ENCODE measurements at regions not wholly inside any gene's neighbourhood (a gene's known extent, or its start where the extent isn't known, plus 50 kb on each side); places are given as distances from the start of the nearest gene placed in this dataset.

DNA sequence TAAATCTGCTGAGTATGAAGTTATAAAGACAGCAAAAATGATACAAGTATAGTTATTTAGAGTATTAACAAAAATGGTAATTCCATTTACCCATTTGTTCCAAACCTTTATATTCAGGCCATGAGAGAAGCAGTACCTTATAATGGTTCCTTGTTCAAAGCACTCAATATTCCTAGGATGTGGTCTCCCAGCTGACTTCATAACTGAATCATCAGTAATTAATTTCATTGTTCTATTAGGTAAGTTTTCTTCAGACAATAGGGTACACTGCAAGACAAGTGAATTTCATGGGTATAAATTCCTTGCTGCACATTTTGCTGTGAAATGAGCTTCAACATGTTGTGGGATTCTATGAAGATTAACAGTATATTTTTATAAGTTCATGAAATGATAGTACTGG is 550.8 kb upstream of the ZEB2 start:
- no peak for DNase-seq

DNA sequence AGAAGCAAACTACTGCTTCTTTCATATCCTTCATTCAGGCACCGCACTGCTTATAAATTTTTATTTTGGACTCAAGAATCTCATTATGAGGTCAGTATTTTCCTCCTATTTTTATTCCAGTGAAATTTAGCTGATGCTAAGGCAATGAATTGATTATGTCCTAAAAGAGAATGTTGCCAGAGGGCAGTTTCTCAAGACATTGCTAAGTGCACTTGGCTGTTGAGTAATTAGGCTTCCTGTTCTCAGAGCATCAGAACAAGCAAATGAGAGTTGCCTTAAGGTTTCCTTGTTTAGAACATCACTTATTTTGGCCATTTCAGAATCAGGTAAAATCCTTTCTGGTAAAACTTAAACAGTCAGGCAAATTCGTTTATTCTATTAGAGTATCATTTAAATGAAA is 548.6 kb upstream of the ZEB2 start:
- DNase-seq: no peak

DNA sequence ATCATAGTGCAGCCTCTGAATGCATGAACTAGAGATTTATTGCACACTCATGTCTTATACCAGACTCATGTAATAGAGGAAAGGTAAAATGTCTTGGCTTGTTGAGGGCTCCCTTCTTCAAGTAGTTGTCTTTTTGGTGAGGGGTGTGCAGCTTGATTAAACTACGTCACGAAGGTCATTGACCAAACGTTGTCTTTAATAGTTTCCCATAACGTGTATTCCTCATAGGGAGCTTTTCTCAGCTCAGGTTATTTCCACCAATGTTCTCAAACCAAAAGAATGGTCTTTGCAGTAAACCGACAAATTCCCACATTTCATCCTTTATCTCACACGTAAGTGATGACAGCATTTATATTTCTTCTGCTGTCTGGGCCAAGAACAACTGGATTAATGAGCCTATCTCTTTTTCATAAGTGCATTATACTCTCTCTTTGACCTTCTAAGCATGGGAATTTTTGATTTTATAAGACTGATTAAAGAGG is 547.7 kb upstream of the ZEB2 start:
- DNase-seq: no peak

DNA sequence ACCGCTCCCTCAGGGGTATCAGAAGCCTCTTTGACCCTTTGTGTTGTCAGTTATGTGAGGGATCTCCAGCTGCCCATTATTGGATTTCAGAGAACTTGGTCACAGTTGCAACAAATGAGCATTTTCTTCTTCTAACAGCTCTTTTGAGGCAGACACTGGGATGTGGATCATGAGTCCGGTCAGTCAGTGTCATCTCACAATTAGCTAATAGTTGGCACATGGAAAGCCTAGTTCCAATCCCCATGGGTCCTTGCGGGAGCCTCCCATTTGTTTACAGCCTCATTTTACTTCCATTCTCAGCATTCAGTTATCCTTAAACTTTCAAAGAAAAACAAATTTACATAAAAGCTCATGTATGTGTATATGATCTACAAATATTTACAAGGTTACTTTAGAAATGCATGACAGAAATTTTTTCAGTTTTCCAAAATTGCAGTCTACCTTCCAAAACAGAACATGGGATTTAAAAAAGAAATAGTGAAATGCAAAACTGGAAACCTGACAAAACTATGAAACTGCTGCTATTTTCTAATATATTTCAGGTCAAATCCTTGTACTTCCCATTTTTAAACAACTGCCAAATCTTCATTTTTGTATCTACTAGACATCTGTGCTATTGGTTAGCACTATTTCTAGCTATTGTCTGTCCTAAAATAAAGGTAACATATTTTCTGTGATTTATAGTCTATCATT is 547.1 kb upstream of the ZEB2 start:
- no peak for DNase-seq

DNA sequence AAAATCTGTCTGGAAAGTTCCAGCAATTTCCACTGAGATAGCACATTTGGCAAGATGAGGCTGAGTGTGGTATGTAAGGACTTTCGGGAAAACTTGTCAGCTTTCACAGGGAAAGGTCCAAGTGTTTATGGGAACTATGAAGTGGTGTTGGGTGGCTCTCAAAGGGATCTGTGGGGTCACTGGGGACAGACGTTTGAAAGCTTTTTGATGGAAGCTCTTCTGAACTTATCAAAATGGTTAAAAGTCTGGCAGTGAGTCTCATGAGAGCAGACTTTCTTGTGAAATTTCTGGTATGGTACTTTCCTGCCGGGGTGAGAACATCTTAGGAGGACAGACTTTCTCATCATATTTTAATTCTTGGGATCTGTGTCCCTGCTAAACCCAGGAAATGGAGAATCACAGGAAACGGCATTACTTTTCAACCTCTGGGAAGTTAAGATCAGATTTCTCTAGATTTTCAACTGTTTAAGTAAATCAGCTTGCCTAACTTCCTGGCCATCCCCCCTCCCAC is 546.3 kb upstream of the ZEB2 start:
- DNase-seq: no peak

DNA sequence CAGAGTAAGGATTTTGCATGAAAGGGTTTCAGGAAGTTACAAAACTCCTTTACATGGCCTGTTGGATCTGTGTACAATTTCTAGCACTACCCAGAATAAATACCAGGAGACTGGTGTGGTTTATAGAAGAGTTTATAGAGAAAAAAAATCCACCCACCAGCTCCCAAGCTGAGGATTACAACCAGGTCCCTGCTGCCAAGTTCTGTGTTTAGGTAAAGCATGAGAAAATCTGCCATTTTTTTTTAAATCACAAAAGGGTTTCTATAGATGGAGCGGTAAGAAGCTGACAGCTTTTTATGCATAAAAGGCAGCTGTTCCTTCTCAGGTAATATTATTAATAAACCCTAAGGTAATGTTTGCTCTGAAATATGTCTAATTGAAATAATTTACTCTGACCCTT is 545.4 kb upstream of the ZEB2 start:
- no peak for DNase-seq

DNA sequence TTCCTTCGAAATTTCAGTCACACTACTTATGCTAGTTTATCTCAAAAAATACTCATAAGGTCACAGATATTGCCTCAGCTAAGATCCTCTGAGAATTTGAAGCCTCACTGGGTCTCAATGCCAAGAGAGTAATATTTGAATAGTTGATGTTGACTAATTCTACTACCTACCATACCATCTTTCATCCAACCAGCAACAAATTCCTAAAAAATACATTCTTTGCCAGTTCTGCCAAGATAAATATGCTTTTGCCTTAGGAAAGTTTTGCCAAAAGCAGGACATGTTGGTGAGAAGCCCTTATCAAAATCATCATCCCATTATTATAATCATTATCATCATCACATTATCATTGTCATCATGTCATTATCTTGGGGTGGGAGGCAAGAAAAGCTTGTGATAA is 544.6 kb upstream of the ZEB2 start:
- DNase-seq: no peak

DNA sequence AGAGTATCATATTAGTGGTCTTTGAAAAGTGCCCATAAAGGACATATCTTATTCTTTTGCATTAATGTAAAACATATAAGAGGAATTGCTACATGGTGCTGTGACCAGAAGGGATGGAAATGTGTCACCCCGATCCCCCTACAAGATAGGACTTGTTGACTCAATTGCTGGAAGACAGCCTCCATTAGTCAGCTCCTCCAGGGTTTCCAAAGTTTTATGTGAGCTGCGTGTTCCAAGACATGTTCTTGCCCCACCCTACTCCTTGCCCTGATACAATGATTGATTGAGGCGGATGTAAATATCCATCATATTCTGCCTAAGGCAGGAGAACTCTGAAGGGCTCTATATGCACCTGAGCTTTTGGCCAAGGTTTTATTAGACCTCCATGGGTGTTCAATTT is 541.0 kb upstream of the ZEB2 start:
- no peak for DNase-seq

DNA sequence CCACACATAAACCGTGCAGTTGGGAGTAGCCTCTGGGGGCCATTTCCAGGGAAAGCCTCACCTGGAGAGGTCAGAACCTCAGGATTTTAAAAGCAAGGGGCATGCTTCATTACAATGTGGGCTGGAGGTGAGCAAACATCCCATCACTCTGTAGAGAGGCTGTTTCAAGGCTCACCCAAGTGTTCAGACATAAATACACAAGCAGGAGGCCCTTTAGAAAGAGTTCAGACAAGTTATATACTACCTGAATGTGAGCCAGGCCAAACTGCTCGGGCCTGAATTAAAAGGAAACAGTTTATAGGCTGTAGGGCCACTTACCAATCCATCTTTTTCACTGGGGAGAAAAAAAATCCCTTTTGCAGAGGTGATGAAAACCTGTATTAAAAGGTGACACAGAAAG is 540.0 kb upstream of the ZEB2 start:
- DNase-seq: no peak

DNA sequence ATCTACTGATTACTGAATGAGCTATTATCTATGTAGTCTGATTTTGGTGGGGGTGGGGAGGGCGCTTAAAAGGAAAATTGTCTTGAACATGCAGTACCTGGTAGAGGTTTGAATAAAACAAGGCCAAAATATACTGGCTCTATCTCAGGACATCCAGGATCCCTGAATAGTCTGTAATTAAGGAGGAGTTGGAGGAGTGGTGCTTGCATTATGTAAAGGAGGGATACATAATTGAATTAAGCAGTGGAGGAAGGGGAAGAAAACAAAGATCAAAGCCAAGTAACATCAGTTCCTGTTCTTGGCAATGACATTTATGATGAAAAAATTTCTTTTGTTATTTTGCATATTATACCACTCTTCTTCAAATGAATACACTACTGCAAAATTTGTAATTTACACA is 539.4 kb upstream of the ZEB2 start:
- no peak for DNase-seq

DNA sequence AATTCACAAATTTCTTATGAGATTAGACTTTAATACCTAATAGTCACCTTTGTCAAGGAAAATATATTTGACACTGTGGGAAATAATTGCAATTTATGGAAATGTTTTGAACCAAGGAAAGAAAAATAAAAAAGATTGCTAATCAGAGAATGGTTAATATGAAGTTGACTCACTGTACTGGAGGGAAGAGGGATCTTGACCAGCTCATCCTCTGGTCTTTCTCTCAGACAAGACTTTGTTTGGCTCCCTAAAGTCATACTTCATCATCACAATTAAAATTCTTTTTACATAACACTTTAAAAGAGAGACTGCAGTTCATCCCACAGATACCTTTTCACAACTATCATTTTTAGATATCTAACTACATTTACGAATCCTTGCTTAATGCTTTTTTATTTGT is 538.5 kb upstream of the ZEB2 start:
- no peak for DNase-seq

DNA sequence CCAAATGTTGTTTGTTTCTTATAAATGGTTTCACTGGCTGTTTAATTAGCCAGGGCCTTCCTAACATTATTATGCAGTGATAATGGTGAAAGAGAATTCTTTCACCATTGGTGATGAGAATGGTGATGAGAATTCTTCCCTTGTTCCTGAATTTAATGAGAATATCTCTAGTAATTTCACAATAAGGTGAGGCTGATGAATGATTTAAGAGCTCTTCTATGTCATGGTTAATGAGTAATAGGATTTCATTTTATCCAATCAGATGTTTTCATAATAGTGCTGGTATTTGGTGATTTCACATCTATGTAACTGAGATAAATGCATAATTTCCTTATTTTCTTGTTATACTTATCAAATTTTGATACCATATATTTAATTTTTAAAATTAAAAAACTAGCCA is 535.7 kb upstream of the ZEB2 start:
- no peak for DNase-seq

DNA sequence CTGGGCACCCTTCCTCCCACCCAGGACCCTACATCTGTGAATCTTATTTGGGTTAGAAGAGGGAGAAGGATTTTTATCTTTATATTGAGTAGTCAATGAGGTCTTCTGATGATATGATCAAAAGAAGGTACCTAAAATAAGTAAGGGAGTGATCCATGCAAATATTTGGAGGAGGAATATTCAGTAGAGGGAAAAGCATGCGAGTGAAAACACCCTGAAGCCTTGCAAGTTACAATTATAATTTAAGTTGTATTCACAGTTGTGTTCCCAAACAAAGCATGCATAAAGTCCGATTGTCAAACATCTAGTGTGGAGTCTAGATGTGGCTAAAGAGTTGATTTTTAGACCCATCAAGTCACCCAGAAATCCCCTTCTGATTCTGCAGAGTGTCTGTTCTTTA is 530.2 kb upstream of the ZEB2 start:
- no peak for DNase-seq

DNA sequence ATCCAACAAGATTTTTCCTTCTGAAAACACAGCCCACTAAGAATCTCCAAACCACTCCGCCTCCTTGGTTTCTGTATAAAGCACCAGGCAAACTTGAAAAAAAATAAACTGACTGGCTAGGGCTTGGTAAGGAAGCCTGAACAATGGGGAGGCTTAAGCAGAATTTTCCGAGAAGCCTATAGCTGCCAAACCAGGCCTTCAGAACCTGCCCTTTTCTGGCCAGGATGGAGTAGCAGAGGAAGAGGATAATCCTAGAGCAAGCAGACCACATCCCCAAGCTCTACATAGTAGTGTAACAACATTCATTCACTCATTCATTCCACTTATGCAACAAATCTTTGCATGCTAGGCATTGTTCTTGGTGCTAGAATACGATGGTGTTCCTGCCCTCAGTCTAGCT is 529.6 kb upstream of the ZEB2 start:
- no peak for DNase-seq

DNA sequence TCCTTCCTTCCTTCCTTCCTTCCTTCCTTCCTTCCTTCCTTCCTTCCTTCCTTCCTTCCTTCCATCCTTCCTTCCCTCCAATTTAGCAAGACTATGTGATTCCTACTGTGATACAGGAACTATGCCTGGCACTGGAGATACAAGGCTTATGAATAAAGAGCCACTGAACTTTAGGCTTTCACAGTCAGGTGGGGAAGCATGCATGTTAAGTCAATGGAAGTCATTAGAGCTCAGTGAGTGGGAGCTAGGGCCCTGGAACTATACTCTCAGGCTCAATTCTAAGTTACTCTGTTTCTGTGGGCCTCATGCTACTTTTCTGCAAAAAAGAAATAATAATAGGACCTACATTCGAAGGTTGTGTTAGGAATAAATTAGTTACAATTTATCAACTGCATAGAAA is 527.6 kb upstream of the ZEB2 start:
- no peak for DNase-seq

DNA sequence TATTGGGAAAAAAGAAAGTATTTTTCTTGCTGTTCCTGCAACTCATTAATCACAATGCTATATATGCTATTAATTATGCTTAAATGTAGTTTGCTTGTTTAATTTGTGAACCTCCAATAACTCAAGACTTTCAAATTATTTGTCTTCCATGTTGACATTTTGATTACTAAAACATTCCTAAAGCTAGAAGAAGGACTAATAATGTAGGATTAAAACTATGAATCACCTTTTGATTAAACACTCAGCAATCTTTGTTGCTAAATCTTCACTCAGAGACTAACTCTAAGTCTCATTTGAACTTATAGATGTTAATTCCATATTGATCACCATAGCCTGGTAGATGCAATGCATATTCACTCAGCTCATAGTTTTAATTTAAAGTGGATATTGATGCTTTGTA is 524.6 kb upstream of the ZEB2 start:
- no peak for DNase-seq

DNA sequence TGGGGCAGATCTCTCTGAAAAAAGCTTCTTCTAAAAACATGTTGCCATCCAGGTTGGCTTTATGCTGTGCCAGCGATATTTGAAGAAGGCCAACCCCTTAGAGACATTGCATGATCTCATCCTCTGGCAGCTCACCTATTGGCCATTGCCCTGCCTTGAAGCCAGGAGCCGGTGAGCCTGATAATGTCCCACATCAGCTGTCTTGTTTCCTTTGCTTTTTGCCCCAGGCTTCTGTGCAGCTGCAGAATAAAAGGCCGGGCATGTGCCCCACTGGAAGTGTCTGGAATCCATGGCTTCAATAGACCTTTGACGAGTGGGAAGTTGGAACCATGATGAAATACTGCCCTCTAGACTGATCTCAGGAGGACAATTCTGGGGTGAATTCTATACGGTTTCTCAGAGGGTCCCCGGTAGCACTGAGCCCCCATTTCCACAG is 523.5 kb upstream of the ZEB2 start:
- no peak for DNase-seq

DNA sequence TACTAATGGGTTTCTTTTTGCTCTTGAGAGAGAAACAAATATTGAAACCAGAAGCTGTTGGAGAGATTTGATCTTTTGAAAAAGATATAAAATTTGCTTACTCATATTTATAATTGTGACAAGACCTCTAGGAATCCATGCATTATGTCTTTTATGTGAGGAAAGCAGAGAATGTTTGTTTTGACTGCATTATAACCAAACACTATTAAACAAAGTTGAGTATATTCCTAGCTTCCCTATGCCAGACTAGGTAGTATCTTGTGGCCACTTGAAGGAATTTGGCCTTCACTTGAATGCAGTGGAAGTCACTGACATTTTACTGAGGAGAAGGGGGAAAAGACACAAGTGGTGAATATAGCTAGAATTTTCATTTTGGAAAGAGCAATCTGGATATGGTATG is 521.8 kb upstream of the ZEB2 start:
- DNase-seq: no peak

DNA sequence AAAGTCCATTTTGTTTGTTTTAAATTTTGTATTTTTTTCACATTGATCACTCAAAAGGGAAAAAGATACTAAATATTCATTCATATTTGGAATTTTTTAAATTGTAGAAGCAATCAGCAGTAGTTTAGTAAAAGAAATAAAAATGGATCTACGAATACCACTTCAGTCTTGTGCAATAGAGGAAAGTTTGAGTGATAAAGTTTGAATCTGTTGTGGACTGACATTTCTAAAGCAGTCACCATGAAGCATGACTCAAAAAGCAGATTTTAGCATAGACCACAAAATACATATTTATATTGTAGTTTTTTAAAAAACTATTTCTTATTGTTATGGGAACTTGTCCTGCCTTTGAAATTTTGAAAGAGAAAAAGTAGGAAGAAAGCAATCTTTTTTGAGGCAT is 520.5 kb upstream of the ZEB2 start:
- no peak for DNase-seq

DNA sequence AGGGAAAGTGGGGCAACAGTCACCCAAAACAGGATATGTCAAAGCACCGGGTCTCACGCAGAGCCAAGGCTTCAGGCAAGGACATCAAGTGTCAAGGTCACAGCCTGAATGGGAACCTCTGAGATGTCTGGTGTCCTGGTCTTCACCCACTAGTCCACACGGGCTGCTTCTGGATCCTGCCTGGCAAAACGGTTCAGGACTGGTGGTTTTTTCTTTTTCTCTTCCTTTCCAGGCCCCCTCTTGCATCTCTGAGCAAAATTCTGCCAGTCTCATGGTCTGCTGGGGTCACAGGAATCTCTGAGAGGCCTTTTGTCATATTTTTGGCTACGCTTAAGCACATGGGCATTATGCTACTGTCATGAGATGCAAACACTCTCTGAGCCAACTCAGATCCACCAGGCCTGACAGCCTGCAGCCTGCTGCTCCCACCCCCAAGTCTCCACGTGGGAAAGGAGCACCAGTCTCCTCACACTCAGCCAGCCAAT is 518.2 kb upstream of the ZEB2 start:
- no peak for DNase-seq

DNA sequence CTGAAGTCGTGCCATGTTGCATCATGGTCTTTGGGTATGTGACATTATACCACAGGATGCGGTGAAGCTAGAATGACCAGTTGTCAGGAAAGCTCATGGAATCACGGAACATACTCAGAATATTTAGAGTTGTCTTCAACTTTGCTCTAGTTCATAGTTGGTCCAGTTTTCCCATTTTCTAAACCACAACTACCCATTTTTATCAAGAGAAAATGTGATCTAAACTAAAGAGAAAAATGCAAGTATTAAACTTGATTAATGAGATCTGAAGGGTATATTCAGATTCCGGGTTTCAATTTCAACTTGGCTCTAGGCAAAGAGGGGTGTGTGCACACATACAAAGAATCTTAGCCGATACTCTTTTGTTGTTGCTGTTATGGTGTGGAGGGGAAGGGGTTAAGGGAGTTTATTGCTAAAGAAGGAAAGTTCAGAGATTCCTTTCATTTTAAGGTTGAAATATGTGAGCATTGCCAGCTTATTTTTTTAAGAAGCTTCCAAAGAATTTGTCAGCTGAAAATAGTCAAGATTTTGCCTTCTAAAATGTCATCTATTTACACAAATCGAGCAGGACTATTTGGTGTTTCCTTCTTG is 516.6 kb upstream of the ZEB2 start:
- no peak for DNase-seq

DNA sequence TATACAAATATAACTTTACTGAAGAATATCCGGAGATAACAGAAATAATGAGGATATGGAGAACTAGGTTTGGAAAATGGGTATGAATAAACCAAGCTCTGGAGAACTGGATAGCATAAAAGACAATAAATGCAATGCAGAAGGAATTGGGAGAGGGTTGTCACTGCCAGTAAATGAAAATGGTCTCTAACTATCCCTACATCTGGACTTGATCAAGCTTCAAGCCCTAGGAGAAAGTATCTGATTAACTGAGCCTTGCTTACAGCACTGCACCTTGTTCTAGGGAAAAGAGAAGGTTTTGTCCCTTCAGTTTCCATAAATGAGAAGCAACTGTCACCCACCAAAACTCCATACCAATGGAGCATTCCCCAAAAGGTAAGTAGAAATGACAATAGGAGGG is 514.6 kb upstream of the ZEB2 start:
- DNase-seq: no peak

DNA sequence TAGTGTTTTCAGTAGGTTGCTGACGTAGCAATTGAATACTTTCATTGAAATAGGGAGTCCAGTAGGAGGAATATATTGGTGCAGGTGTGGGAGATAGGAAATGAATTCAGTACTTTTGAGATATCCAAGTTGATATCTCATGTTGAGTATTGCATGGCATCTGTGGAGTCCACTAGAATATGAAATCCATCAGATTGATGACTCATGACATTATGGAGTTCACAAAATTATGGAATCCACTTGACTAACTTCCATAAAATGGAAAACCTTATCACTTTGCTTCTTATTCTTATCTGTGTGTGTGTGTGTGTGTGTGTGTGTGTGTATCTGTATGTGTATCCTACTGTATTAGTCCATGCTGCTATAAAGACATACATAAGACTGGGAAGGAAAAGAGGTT is 513.5 kb upstream of the ZEB2 start:
- no peak for DNase-seq

DNA sequence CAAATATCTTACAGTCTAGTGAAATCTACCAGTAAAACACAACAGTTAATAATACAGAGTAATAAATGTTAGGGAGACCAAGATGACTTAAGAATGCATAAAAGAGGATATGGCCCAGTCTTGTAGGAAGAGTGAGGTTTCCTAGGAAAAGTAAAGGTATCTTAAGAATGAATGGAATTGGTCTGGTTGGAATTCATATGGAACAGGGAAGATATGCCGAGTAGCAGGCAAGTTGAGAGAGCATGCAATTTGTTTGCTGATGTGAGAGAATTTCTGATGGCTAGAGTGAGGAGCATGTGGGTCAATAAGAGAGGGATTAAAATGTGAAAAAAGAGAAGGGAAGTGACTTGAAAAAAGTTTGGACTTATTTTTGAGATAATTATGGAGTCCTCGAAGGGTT is 512.9 kb upstream of the ZEB2 start:
- no peak for DNase-seq

DNA sequence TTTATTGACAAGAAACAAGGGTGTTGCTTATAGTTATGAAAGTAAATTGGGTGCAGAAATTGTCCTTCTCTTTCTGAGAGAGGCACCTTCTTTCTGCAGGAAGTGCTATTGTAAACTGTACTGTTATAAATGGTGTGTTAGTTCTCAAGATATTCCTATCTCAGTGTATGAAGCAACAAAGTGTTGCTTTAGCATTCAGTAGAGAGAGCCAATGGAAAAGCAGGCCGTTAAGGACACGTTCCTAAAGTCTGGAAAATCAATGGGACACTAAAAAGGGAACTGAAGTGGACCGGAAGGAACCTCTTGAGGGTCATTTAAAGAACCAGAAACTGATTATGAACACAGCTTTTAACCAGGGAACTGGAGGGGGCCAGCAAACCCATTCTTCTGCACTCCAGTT is 510.0 kb upstream of the ZEB2 start:
- DNase-seq: no peak
